ENCODE measurements at regions not wholly inside any gene's neighbourhood (a gene's known extent, or its start where the extent isn't known, plus 50 kb on each side); places are given as distances from the start of the nearest gene placed in this dataset.

GRCh38 chr5:30041291-30041690, 1152.2 kb upstream of the CDH6 start:
- TF ChIP-seq, protein P1, sequence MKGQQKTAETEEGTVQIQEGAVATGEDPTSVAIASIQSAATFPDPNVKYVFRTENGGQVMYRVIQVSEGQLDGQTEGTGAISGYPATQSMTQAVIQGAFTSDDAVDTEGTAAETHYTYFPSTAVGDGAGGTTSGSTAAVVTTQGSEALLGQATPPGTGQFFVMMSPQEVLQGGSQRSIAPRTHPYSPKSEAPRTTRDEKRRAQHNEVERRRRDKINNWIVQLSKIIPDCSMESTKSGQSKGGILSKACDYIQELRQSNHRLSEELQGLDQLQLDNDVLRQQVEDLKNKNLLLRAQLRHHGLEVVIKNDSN (IDR thresholded peaks at IDR 0.05), result no peak
- no peak for TF ChIP-seq EGR1 (IDR thresholded peaks at IDR 0.05)
- TF ChIP-seq TAF1 (IDR thresholded peaks at IDR 0.05; ENCODE audit: low read depth), result no peak
- TF ChIP-seq ZBTB7A (IDR thresholded peaks at IDR 0.05; ENCODE audit: low read depth), result no peak
- TF ChIP-seq REST (IDR thresholded peaks at IDR 0.05; ENCODE audit: low read depth), result no peak
- no peak for TF ChIP-seq YY1 (IDR thresholded peaks at IDR 0.05; ENCODE audit: low read depth)
- TF ChIP-seq NFIC (IDR thresholded peaks at IDR 0.05), result no peak
- no peak for TF ChIP-seq MAX (IDR thresholded peaks at IDR 0.05)
- no peak for TF ChIP-seq RAD21 (IDR thresholded peaks at IDR 0.05; ENCODE audit: low read depth)
- no peak for TF ChIP-seq EP300 (IDR thresholded peaks at IDR 0.05; ENCODE audit: borderline replicate concordance)
- no peak for TF ChIP-seq TCF12 (IDR thresholded peaks at IDR 0.05; ENCODE audit: low read depth)
- no peak for TF ChIP-seq FOXM1 (IDR thresholded peaks at IDR 0.05; ENCODE audit: borderline replicate concordance, low read depth)
- TF ChIP-seq CEBPB (IDR thresholded peaks at IDR 0.05), result no peak
- TF ChIP-seq CREB1 (IDR thresholded peaks at IDR 0.05; ENCODE audit: low read depth), result no peak
- TF ChIP-seq TEAD4 (IDR thresholded peaks at IDR 0.05), result no peak

- TF ChIP-seq MAX (IDR thresholded peaks at IDR 0.05), result no peak
- TF ChIP-seq RAD21 (IDR thresholded peaks at IDR 0.05; ENCODE audit: low read depth), result peak; percentile 93
These were observed 1152.9 kb upstream of the CDH6 start for GRCh38 chr5:30040488-30041118.

- no peak for TF ChIP-seq MAX (IDR thresholded peaks at IDR 0.05)
- no peak for TF ChIP-seq ZBTB7A (IDR thresholded peaks at IDR 0.05; ENCODE audit: low read depth)
- TF ChIP-seq REST (IDR thresholded peaks at IDR 0.05; ENCODE audit: low read depth), result no peak
- TF ChIP-seq TCF12 (IDR thresholded peaks at IDR 0.05; ENCODE audit: low read depth), result no peak
- no peak for TF ChIP-seq CREB1 (IDR thresholded peaks at IDR 0.05; ENCODE audit: low read depth)
- no peak for TF ChIP-seq TAF1 (IDR thresholded peaks at IDR 0.05; ENCODE audit: low read depth)
These were observed 1154.1 kb upstream of the CDH6 start for GRCh38 chr5:30039379-30039778.

- no peak for TF ChIP-seq RAD21 (IDR thresholded peaks at IDR 0.05; ENCODE audit: low read depth)
- TF ChIP-seq REST (IDR thresholded peaks at IDR 0.05; ENCODE audit: low read depth), result no peak
These were observed 1158.6 kb upstream of the CDH6 start for GRCh38 chr5:30034870-30035269.

DNA sequence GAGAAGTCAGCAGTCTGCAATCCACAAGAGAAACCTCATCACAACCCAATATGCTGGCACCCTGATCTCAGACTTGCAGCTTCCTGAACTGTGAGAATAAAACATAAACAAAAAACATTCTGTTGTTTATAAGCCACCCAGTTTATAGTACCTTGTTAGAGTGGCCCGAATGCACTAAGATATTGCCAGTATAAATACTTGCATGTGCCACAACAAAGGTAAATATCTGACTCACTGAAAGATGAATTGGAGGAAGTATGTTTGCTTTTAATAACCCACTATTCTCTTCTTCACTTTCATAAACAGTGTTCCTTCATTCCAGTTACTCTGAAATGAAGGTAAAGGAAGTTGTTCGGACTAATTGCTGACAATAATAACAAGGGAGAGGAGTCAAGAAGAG, 1163.4 kb upstream of the CDH6 start:
- no peak for TF ChIP-seq YY1 (IDR thresholded peaks at IDR 0.05; ENCODE audit: low read depth)
- TF ChIP-seq TAF1 (IDR thresholded peaks at IDR 0.05; ENCODE audit: low read depth), result no peak
- TF ChIP-seq EP300 (IDR thresholded peaks at IDR 0.05; ENCODE audit: borderline replicate concordance), result no peak
- no peak for TF ChIP-seq TCF12 (IDR thresholded peaks at IDR 0.05; ENCODE audit: low read depth)
- TF ChIP-seq CREB1 (IDR thresholded peaks at IDR 0.05; ENCODE audit: low read depth), result no peak
- no peak for TF ChIP-seq REST (IDR thresholded peaks at IDR 0.05; ENCODE audit: low read depth)
- no peak for TF ChIP-seq FOXM1 (IDR thresholded peaks at IDR 0.05; ENCODE audit: borderline replicate concordance, low read depth)
- no peak for TF ChIP-seq CEBPB (IDR thresholded peaks at IDR 0.05)

Data from Ishikawa (cell line).